Activated naive CD8-positive, alpha-beta T cell treated with anti-CD3 and anti-CD28 coated beads, Interleukin-2, amount 10 ng/mL, durations not matched to agents 7 days and 5 days (primary cell): ENCODE measurements at regions not wholly inside any gene's neighbourhood (a gene's known extent, or its start where the extent isn't known, plus 50 kb on each side); places are given as distances from the start of the nearest gene placed in this dataset.
"Not testable (repeated sequence)": the region's sequence is repeated elsewhere in the genome, so short reads cannot be mapped to it uniquely, and the experiment has no call there.

Experiments used
- ATAC-seq: fragments of 150-1000 bp; cut with Tn5 transposase; one replicate; pipeline ENCODE4 v1.10.0; 2021; ENCODE audit warnings: low read depth, moderate library complexity
- POLR2A ChIA-PET: fragments of 350-600 bp; sonication (Branson Sonifier 250); formaldehyde crosslinking; loops from one replicate; lab custom pipeline; 2021; ENCODE audit warnings: antibody characterized with exemption; lab: Charles Lee
- DNase-seq: peaks from one replicate; pipeline ENCODE4 v3.0.0; 2021
- H3K27ac Mint-ChIP-seq: one replicate; pipeline ENCODE4 v1.8.0; 2022; ENCODE audit warnings: mild to moderate bottlenecking, mixed read lengths
- H3K27me3 Mint-ChIP-seq: one replicate; pipeline ENCODE4 v1.8.0; 2022; ENCODE audit warnings: mild to moderate bottlenecking, moderate library complexity, mixed read lengths
- H3K36me3 Mint-ChIP-seq: one replicate; pipeline ENCODE4 v1.8.0; 2021; ENCODE audit warnings: mild to moderate bottlenecking, mixed read lengths
- H3K4me1 Mint-ChIP-seq: one replicate; pipeline ENCODE4 v1.8.0; 2021; ENCODE audit warnings: mixed read lengths
- H3K4me3 Mint-ChIP-seq: one replicate; pipeline ENCODE4 v1.8.0; 2022; ENCODE audit warnings: mild to moderate bottlenecking, moderate library complexity, mixed read lengths
- H3K9me3 Mint-ChIP-seq: one replicate; pipeline ENCODE4 v1.8.0; 2021; ENCODE audit warnings: mixed read lengths

DNA sequence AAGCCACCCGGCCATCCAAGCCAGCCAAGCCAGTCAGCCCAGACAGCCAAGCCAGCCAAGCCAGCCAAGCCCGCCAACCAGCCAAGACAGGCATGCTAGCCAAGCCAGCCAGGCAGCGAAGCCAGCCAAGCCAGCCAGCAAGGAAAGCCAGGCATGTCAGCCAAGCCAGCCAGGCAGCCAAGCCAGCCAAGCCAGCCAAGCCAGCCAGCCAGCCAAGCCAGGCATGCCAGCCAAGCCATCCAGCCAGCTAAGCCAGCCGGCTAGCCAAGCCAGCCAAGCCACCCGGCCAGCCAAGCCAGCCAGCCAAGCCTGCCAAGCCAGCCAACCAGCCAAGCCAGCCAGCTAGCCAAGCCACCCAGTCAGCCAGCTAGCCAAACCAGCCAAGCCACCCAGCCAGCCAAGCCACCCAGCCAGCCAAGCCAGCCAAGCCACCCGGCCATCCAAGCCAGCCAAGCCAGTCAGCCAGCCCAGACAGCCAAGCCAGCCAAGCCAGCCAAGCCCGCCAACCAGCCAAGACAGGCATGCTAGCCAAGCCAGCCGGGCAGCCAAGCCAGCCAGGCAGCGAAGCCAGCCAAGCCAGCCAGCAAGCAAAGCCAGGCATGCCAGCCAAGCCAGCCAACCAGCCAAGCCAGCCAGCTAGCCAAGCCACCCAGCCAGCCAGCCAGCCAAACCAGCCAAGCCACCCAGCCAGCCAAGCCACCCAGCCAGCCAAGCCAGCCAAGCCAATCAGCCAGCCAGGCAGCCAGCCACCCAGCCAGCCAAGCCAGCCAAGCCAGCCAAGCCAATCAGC lies 350.4 kb upstream of the PLGLB2 start:
- H3K4me3 Mint-ChIP-seq, DNase-seq, H3K27me3 Mint-ChIP-seq, H3K9me3 Mint-ChIP-seq, ATAC-seq, POLR2A ChIA-PET, H3K4me1 Mint-ChIP-seq, H3K27ac Mint-ChIP-seq, H3K36me3 Mint-ChIP-seq: not testable (repeated sequence)

DNA sequence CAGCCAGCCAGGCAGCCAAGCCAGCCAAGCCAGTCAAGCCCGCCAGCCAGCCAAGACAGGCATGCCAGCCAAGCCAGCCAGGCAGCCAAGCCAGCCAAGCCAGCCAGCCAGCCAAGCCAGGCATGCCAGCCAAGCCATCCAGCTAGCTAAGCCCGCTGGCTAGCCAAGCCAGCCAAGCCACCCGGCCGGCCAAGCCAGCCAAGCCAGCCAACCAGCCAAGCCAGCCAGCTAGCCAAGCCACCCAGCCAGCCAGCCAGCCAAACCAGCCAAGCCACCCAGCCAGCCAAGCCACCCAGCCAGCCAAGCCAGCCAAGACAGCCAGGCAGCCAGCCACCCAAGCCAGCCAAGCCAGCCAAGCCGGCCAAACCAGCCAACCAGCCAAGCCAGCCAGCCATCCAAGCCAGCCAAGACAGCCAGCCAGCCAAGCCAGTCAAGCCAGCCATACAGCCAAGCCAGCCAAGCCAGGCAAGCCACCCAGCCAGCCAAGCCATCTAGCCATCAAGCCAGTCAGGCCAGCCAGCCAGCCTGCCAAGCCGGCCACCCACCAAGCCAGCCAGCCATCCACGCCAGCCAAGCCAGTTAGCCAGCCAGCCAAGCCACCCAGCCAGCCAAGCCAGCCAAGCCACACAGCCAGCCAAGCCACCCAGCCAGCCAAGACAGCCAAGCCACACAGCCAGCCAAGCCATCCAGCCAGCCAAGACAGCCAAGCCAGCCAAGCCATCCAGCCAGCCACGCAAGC lies 349.2 kb upstream of the PLGLB2 start:
- ATAC-seq, H3K36me3 Mint-ChIP-seq, H3K4me1 Mint-ChIP-seq, H3K27me3 Mint-ChIP-seq, H3K4me3 Mint-ChIP-seq, DNase-seq, POLR2A ChIA-PET, H3K9me3 Mint-ChIP-seq, H3K27ac Mint-ChIP-seq: not testable (repeated sequence)

DNA sequence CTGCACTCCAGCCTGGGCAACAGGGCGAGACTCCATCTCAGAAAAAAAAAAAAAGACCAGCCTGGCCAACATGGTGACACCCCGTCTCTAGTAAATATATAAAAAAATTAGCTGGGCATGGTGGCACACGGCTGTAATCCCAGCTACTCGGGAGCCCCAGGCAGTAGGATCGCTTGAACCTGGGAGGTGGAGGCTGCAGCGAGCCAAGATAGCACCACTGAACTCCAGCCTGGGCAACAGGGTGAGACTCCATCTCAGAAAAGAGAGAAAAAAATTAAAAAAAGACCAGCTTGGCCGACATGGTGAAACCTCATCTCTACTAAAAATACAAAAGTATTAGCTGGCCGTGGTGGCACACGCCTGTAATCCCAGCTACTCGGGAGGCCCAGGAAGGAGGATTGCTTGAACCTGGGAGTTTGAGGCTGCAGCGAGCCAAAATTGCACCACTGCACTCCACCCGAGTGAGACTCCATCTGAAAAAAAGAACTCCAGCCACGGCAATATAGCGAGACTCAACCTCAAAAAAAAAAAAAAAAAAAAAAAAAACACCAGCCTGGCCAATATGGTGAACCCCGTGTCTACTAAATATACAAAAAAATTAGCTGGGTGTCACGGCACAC lies 346.1 kb upstream of the PLGLB2 start:
- DNase-seq (no peak), ATAC-seq (no peak)
- H3K9me3 Mint-ChIP-seq, result peaks cover 3% of the 10 kb centered on the region
- POLR2A ChIA-PET, result no interaction called here
- H3K36me3 Mint-ChIP-seq, result no peaks in the 10 kb centered on the region
- H3K4me1 Mint-ChIP-seq, result no peaks in the 10 kb centered on the region
- H3K27me3 Mint-ChIP-seq, result no peaks in the 10 kb centered on the region
- no peak overlapping the region for H3K4me3 Mint-ChIP-seq
- no peak overlapping the region for H3K27ac Mint-ChIP-seq

DNA sequence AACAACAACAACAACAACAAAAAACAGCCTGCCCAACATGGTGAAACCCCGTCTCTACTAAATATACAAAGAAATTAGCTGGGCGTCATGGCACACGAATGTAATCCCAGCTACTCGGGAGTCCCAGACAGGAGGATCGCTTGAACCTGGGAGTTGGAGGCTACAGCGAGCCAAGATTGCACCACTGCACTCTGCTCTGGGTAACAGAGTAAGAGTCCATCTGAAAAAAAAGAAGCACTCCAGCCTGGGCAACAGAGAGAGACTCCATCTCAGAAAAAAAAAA lies 344.1 kb upstream of the PLGLB2 start:
- no peaks in the 10 kb centered on the region for H3K27me3 Mint-ChIP-seq
- no peak for DNase-seq
- POLR2A ChIA-PET, result no interaction called here

DNA sequence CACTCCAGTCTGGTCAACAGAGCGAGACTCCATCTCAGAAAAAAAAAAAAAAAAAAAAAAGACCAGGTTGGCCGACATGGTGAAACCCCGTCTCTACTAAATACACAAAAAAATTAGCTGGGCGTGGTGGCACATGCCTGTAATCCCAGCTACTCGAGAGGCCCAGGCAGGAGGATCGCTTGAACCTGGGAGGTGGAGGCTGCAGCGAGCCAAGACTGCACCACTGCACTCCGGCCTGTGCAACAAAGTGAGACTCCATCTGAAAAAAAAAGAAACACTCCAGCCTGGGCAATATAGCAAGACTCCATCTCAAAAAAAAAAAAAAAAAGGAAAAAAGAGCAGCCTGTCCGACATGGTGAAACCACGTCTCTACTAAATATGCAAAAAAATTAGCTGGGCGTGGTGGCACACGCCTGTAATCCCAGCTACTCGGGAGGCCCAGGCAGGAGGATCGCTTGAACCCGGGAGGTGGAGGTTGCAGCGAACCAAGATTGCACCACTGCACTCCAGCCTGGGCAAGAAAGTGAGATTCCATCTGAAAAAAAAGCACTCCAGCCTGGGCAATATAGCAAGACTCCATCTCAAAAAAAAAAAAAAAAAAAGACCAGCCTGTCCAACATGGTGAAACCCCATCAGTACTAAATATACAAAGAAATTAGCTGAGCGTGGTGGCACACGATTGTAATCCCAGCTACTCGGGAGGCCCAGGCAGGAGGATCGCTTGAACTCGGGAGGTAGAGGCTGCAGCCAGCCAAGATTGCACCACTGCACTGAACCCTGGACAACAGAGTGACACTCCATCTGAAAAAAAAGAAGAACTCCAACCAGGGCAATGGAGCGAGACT lies 343.3 kb upstream of the PLGLB2 start:
- H3K9me3 Mint-ChIP-seq, DNase-seq, H3K27ac Mint-ChIP-seq, H3K4me1 Mint-ChIP-seq, POLR2A ChIA-PET, ATAC-seq, H3K36me3 Mint-ChIP-seq, H3K27me3 Mint-ChIP-seq, H3K4me3 Mint-ChIP-seq: not testable (repeated sequence)

More for the DNA sequence above, 344.1 kb upstream of the PLGLB2 start:
- no peak for ATAC-seq
- Mint-ChIP-seq H3K27ac (no peak overlapping the region), H3K4me3 (no peak overlapping the region), H3K4me1 (no peaks in the 10 kb centered on the region), H3K36me3 (no peaks in the 10 kb centered on the region), H3K9me3 (peaks cover 3% of the 10 kb centered on the region)

DNA sequence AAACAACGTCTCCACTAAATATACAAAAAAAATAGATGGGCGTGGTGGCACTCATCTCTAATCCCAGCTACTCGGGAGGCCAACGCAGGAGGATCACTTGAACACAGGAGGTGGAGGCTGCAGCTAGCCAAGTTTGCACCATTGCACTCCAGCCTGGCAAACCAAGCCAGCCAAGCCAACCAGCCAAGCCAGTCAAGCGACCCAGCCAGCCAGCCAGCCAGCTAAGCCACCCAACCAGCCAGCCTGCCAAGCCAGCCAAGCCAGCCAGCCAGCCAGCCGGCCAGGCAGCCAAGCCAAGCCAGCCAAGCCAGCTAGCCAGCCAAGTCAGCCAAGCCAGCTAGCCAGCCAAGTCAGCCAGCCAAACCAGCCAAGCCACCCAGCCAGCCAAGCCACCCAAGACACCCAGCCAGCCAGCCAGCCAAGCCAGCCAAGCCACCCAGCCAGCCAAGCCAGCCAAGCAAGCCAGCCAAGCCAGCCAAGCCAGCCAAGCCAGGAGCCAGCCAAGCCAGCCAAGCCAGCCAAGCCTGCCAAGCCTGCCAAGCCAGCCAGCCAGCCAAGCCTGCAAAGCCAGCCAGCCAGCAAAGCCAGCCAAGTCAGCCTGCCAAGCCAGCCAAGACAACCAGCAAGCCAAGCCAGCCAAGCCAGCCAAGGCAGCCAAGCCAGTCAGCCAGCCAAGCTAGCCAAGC lies 342.2 kb upstream of the PLGLB2 start:
- H3K4me3 Mint-ChIP-seq, POLR2A ChIA-PET, H3K9me3 Mint-ChIP-seq: not testable (repeated sequence)

DNA sequence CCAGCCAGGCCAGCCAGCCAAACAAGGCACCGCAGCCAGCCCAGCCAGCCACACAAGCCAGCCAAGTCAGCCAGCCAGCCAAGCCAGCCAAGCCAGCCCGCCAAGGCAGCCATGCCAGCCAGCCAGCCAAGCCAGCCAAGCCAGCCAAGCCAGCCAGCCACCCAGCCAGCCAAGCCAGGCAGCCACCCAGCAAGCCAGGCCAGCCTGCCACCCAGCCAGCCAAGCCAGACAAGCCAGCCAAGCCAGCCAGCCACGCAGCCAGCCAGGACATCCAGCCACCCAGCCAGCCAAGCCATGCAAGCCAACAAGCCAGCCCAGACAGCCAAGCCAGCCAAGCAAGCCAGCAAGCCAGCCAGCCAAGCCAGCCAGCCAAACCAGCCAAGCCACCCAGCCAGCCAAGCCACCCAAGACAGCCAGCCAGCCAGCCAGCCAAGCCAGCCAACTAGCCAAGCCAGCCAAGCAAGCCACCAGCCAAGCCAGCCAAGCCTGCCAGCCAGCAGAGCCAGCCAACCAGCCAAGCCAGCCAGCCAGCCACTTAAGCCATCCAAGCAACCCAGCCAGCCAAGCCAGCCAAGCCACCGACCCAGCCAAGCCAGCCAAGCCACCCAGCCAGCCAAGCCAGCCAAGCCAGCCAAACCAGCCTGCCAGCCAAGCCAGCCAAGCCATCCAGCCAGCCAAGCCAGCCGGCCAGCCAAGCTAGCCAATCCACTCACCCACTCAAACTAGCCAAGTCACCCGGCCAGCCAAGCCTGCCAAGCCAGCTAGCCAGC lies 341.3 kb upstream of the PLGLB2 start:
- H3K9me3 Mint-ChIP-seq, DNase-seq, POLR2A ChIA-PET: not testable (repeated sequence)

More for the DNA sequence above, 342.2 kb upstream of the PLGLB2 start:
- ATAC-seq, H3K27me3 Mint-ChIP-seq, H3K36me3 Mint-ChIP-seq, H3K27ac Mint-ChIP-seq, DNase-seq, H3K4me1 Mint-ChIP-seq: not testable (repeated sequence)

DNA sequence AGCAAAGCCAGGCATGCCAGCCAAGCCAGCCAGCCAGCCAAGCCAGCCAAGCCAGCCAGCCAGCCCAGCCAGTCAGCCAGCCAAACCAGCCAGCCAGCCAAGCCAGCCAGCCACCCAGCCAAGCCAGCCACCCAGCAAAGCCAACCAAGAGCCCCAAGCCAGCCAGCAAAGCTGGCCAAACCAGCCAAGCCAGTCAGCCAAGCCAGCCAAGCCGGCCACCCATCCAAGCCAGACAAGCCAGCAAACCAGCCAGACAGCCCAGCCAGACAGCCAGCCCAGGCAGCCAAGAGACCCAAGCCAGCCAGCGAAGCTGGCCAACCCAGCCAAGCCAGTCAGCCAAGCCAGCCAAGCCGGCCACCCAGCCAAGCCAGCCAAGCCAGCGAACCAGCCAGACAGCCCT lies 338.3 kb upstream of the PLGLB2 start:
- ATAC-seq, H3K36me3 Mint-ChIP-seq, H3K9me3 Mint-ChIP-seq, DNase-seq, H3K4me1 Mint-ChIP-seq, H3K4me3 Mint-ChIP-seq, H3K27me3 Mint-ChIP-seq, POLR2A ChIA-PET, H3K27ac Mint-ChIP-seq: not testable (repeated sequence)

More for the DNA sequence above, 341.3 kb upstream of the PLGLB2 start:
- not testable (repeated sequence) for H3K27ac Mint-ChIP-seq, H3K36me3 Mint-ChIP-seq, H3K4me3 Mint-ChIP-seq, H3K27me3 Mint-ChIP-seq, ATAC-seq, H3K4me1 Mint-ChIP-seq

DNA sequence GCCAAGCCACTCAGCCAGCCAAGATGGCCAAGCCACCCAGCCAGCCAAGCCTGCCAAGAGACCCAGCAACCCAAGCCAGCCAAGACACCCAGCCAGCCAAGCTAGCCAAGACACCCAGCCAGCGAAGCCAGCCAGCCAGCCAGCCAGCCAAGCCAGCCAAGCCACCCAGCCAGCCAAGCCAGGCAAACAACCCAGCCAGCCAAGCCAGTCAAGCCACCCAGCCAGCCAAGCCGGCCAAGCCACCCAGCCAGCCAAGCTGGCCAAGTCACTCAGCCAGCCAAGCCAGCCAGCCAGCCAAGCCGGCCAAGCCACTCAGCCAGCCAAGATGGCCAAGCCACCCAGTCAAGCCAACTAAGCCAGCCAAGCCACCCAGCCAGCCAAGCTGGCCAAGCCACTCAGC lies 337.5 kb upstream of the PLGLB2 start:
- ATAC-seq, H3K27me3 Mint-ChIP-seq, H3K36me3 Mint-ChIP-seq, H3K27ac Mint-ChIP-seq, POLR2A ChIA-PET, H3K4me3 Mint-ChIP-seq, H3K4me1 Mint-ChIP-seq, H3K9me3 Mint-ChIP-seq, DNase-seq: not testable (repeated sequence)

DNA sequence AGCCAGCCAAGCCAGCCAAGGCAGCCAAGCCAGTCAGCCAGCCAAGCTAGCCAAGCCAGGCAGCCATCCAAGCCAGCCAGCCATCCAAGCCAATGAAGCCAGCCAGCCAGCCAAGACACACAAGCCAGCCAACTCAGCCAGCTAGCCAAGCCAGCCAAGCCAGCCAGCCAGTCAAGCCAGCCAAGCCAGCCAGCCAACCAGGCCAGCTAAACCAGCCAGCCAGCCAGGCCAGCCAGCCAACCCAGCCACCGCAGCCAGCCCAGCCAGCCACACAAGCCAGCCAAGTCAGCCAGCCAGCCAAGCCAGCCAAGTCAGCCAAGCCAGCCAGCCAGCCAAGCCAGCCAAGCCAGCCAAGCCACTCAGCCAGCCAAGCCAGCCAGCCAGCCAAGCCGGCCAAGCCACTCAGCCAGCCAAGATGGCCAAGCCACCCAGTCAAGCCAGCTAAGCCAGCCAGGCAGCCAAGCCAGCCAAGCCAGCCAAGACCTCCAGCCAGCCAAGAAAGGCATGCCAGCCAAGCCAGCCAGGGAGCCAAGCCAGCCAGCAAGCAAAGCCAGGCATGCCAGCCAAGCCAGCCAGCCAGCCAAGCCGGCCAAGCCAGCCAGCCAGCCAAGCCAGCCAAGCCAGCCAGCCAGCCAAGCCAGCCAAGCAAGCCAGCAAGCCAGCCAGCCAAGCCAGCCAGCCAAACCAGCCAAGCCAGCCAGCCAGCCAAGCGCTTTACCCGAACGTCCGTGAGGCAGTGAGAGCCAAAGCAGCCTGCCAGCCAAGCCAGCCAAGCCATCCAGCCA lies 335.7 kb upstream of the PLGLB2 start:
- H3K9me3 Mint-ChIP-seq, H3K27ac Mint-ChIP-seq, H3K36me3 Mint-ChIP-seq, H3K4me3 Mint-ChIP-seq, H3K4me1 Mint-ChIP-seq, ATAC-seq, POLR2A ChIA-PET, H3K27me3 Mint-ChIP-seq, DNase-seq: not testable (repeated sequence)

DNA sequence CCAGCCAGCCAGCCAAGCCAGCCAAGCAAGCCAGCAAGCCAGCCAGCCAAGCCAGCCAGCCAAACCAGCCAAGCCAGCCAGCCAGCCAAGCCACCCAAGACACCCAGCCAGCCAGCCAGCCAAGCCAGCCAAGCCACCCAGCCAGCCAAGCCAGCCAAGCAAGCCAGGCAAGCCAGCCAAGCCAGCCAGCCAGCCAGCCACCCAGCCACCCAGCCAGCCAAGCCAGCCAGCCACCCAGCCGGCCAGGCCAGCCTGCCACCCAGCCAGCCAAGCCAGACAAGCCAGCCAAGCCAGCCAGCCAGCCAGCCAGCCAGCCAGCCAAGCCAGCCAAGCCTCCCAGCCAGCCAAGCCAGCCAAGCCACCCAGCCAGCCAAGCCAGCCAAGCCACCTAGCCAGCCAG lies 333.6 kb upstream of the PLGLB2 start:
- H3K4me1 Mint-ChIP-seq, ATAC-seq, H3K27ac Mint-ChIP-seq, H3K4me3 Mint-ChIP-seq, H3K36me3 Mint-ChIP-seq, H3K27me3 Mint-ChIP-seq, POLR2A ChIA-PET, H3K9me3 Mint-ChIP-seq, DNase-seq: not testable (repeated sequence)
